IMR-90 (cell line): ENCODE measurements at regions not wholly inside any gene's neighbourhood (a gene's known extent, or its start where the extent isn't known, plus 50 kb on each side); places are given as distances from the start of the nearest gene placed in this dataset.

Source experiments
- ATAC-seq: fragments of 200-7000 bp; cut with Tn5 transposase; 2 replicates; pipeline ENCODE4 v1.9.1; 2020; ENCODE audit warnings: low read depth, mild to moderate bottlenecking, moderate library complexity
- BruUV-seq: library from RNA; stranded (reverse); fragments of 400-500 nt; replicated peaks from 2 replicates; lab custom pipeline; 2021; lab: Mats Ljungman, UMichigan
- CTCF ChIA-PET: fragments of 300-600 bp; formaldehyde crosslinking; extraction: SDS; loops from one replicate; lab custom pipeline; 2021; ENCODE audit warnings: antibody characterized with exemption; lab: Yijun Ruan, JAX
- POLR2A ChIA-PET: fragments of 300-600 bp; sonication (Branson Sonifier 250); formaldehyde crosslinking; loops from one replicate; lab custom pipeline; 2022; ENCODE audit warnings: antibody characterized with exemption; ENCODE audit not compliant: unreplicated experiment; lab: Charles Lee
- DNase-seq: peaks from one replicate; pipeline ENCODE4 v3.0.0; 2013
- H2AFZ ChIP-seq: replicated peaks from 2 replicates; pipeline ENCODE3; 2013; ENCODE audit warnings: low read length, mild to moderate bottlenecking; ENCODE audit not compliant: poor library complexity
- H2AK5ac ChIP-seq: 2 replicates; pipeline ENCODE4 v1.6.1; 2013; ENCODE audit warnings: low read depth, low read length, inconsistent platforms
- H2AK9ac ChIP-seq: replicated peaks from 2 replicates; pipeline ENCODE3; 2013; ENCODE audit warnings: mild to moderate bottlenecking, low read depth, low read length, moderate library complexity; ENCODE audit not compliant: poor library complexity
- H2BK120ac ChIP-seq: 2 replicates; pipeline ENCODE4 v1.6.1; 2013; ENCODE audit warnings: low read depth, low read length, inconsistent platforms
- H2BK15ac ChIP-seq: 3 replicates; pipeline ENCODE4 v1.6.1; 2013; ENCODE audit warnings: low read depth, low read length, inconsistent platforms
- H2BK20ac ChIP-seq: 2 replicates; pipeline ENCODE4 v1.6.1; 2013; ENCODE audit warnings: low read depth, mild to moderate bottlenecking, inconsistent platforms, low read length, moderate library complexity
- H2BK5ac ChIP-seq: 2 replicates; pipeline ENCODE4 v1.6.1; 2013; ENCODE audit warnings: mild to moderate bottlenecking, low read depth, low read length, inconsistent platforms; ENCODE audit not compliant: poor library complexity, severe bottlenecking
- H3K14ac ChIP-seq: replicated peaks from 2 replicates; pipeline ENCODE4 v1.6.1; 2013; ENCODE audit warnings: low read depth, low read length, inconsistent platforms
- H3K18ac ChIP-seq: 2 replicates; pipeline ENCODE4 v1.6.1; 2013; ENCODE audit warnings: low read depth, low read length, control low read depth
- H3K23ac ChIP-seq: 2 replicates; pipeline ENCODE4 v1.6.1; 2013; ENCODE audit warnings: low read depth, low read length, inconsistent platforms
- H3K27ac ChIP-seq: 2 replicates; pipeline ENCODE4 v1.5.1; 2013; ENCODE audit warnings: mild to moderate bottlenecking, control low read depth, low read length; ENCODE audit not compliant: insufficient read depth
- H3K27me3 ChIP-seq: 2 replicates; pipeline ENCODE4 v1.6.1; 2013; ENCODE audit warnings: low read length; ENCODE audit not compliant: control insufficient read depth, insufficient read depth
- H3K36me3 ChIP-seq: 2 replicates; pipeline ENCODE4 v1.6.1; 2013; ENCODE audit warnings: low read length, mixed read lengths; ENCODE audit not compliant: control insufficient read depth, insufficient read depth
- H3K4ac ChIP-seq: 2 replicates; pipeline ENCODE4 v1.6.1; 2013; ENCODE audit warnings: low read depth, low read length, inconsistent platforms
- H3K4me1 ChIP-seq: 2 replicates; pipeline ENCODE4 v1.6.1; 2013; ENCODE audit warnings: low read length, mixed read lengths; ENCODE audit not compliant: control insufficient read depth, insufficient read depth
- H3K4me2 ChIP-seq: 2 replicates; pipeline ENCODE4 v1.6.1; 2013; ENCODE audit warnings: low read depth, mild to moderate bottlenecking, control low read depth, low read length, moderate library complexity
- H3K4me3 ChIP-seq: 2 replicates; pipeline ENCODE4 v1.5.1; 2013; ENCODE audit warnings: low read depth, mild to moderate bottlenecking, control low read depth, low read length, moderate library complexity; ENCODE audit not compliant: insufficient read depth
- H3K56ac ChIP-seq: 2 replicates; pipeline ENCODE4 v1.6.1; 2013; ENCODE audit warnings: low read length, inconsistent platforms; ENCODE audit not compliant: insufficient read depth; ENCODE audit errors: extremely low read depth
- H3K79me1 ChIP-seq, 2 experiments: 2 replicates each; pipeline ENCODE4 v1.6.1; 2013; ENCODE audit warnings: low read length in 2 of 2, inconsistent platforms in 1 of 2, low read depth in 1 of 2
- H3K9ac ChIP-seq: 2 replicates; pipeline ENCODE4 v1.6.1; 2013; ENCODE audit warnings: low read depth, low read length, control low read depth
- H3K9me1 ChIP-seq: 2 replicates; pipeline ENCODE4 v1.6.1; 2013; ENCODE audit warnings: low read length, inconsistent platforms; ENCODE audit not compliant: insufficient read depth
- H3K9me3 ChIP-seq: 2 replicates; pipeline ENCODE4 v1.6.1; 2013; ENCODE audit warnings: low read length; ENCODE audit not compliant: control insufficient read depth, insufficient read depth
- H4K20me1 ChIP-seq: 2 replicates; pipeline ENCODE4 v1.6.1; 2013; ENCODE audit warnings: low read length, inconsistent platforms; ENCODE audit not compliant: insufficient read depth
- H4K5ac ChIP-seq: 2 replicates; pipeline ENCODE4 v1.6.1; 2013; ENCODE audit warnings: mild to moderate bottlenecking, low read depth, low read length, control low read depth
- H4K8ac ChIP-seq, 2 experiments: 2 replicates each; pipeline ENCODE4 v1.6.1; 2013; ENCODE audit warnings: low read depth in 2 of 2, low read length in 2 of 2, control low read depth in 1 of 2, inconsistent platforms in 1 of 2
- H4K91ac ChIP-seq: 2 replicates; pipeline ENCODE4 v1.6.1; 2013; ENCODE audit warnings: low read depth, low read length, inconsistent platforms; ENCODE audit not compliant: insufficient read depth
- CEBPB ChIP-seq: IDR thresholded peaks from 2 replicates; pipeline ENCODE4 v1.6.1; 2012; ENCODE audit warnings: low read depth, low read length, improper control_type of control experiment
- CTCF ChIP-seq: conservative IDR thresholded peaks from 2 replicates; pipeline ENCODE4 v1.5.1; 2012; ENCODE audit warnings: mild to moderate bottlenecking, low read depth, low read length, improper control_type of control experiment
- ELK1 ChIP-seq: fragments of 150-350 bp; IDR thresholded peaks from 2 replicates; pipeline ENCODE4 v1.6.1; 2016; ENCODE audit warnings: low read depth, mild to moderate bottlenecking, low read length, moderate library complexity, borderline replicate concordance
- MAZ ChIP-seq: IDR thresholded peaks from 2 replicates; pipeline ENCODE4 v1.6.1; 2012; ENCODE audit warnings: low read depth, mild to moderate bottlenecking, low read length, improper control_type of control experiment, moderate library complexity, borderline replicate concordance
- MXI1 ChIP-seq: IDR thresholded peaks from 2 replicates; pipeline ENCODE4 v1.6.1; 2012; ENCODE audit warnings: low read depth, mild to moderate bottlenecking, low read length, moderate library complexity, borderline replicate concordance
- POLR2A ChIP-seq: IDR thresholded peaks from 2 replicates; pipeline ENCODE4 v1.6.1; 2012; ENCODE audit warnings: mild to moderate bottlenecking, low read depth, low read length
- RAD21 ChIP-seq: IDR thresholded peaks from 2 replicates; pipeline ENCODE4 v1.6.1; 2012; ENCODE audit warnings: low read length, improper control_type of control experiment
- RCOR1 ChIP-seq: IDR thresholded peaks from 2 replicates; pipeline ENCODE4 v1.6.1; 2012; ENCODE audit warnings: mild to moderate bottlenecking, low read length, improper control_type of control experiment; ENCODE audit not compliant: insufficient replicate concordance
- RFX5 ChIP-seq: IDR thresholded peaks from 2 replicates; pipeline ENCODE4 v1.8.0; 2012; ENCODE audit warnings: low read depth, mild to moderate bottlenecking, low read length, moderate library complexity
- SMC3 ChIP-seq: fragments of 150-350 bp; IDR thresholded peaks from 2 replicates; pipeline ENCODE4 v1.6.1; 2016; ENCODE audit warnings: low read depth, mild to moderate bottlenecking, antibody characterized with exemption, low read length, moderate library complexity
- USF2 ChIP-seq: fragments of 150-350 bp; IDR thresholded peaks from 2 replicates; pipeline ENCODE4 v1.6.1; 2017; ENCODE audit warnings: mild to moderate bottlenecking, antibody characterized with exemption, low read length, low read depth
- WGBS, 2 experiments: methylation state at CpG; one replicate each; pipeline versions ENCODE4 v1.1.5 to v1.1.7; 2013; ENCODE audit warnings: missing lambda C conversion rate in 2 of 2; ENCODE audit not compliant: insufficient read length in 1 of 2; ENCODE audit errors: extremely low coverage in 2 of 2; 5-methylcytosine and 5-hydroxymethylcytosine counted together
- dilution Hi-C: fragments of 300-500 bp; cut with HindIII; formaldehyde crosslinking; loops from one replicate; pipeline ENCODE4 v1.14.3; 2018; ENCODE audit warnings: low sequenced_read_pairs; ENCODE audit not compliant: unreplicated experiment
- in situ Hi-C: fragments of 300-500 bp; cut with MboI; formaldehyde crosslinking; loops from 3 replicates; pipeline ENCODE4 v1.14.3; 2019; ENCODE audit warnings: low sequenced_read_pairs, inconsistent platforms, mixed read lengths
- intact Hi-C: fragments of 100-400 bp; cut with micrococcal nuclease; formaldehyde crosslinking; loops from 2 replicates; pipeline ENCODE4 v1.10.0; 2022

- H4K5ac ChIP-seq: no peak overlapping the region
- in situ Hi-C loops: loop anchor here (5.0 to 10.0 kb wide), 5 partner anchors 352 to 1119 kb away; no protein-coding TSS in a partner anchor
- H3K27me3 ChIP-seq: no peaks in the 10 kb centered on the region
- no peak overlapping the region for H3K23ac ChIP-seq
- no peaks in the 10 kb centered on the region for H3K36me3 ChIP-seq
- H2AK9ac ChIP-seq: no peak overlapping the region
- no peak overlapping the region for H2BK5ac ChIP-seq
- peak; percentile 58 for DNase-seq
- intact Hi-C loops: loop anchor here (1.0 to 5.0 kb wide), 5 partner anchors 327 to 629 kb away; no protein-coding TSS in a partner anchor
- no peak for TF ChIP-seq ELK1
- peak; percentile 91 for TF ChIP-seq RAD21
- TF ChIP-seq RCOR1: no peak
- no peak for TF ChIP-seq MXI1
- TF ChIP-seq CTCF: peak; percentile 80
- no peak for TF ChIP-seq USF2
- no peak for TF ChIP-seq RFX5
- peak; percentile 39; the same call in 1 of the 2 replicates for TF ChIP-seq POLR2A
- 0 out of 2 replicates have a peak, but pooled peaks have one; percentile 6 for TF ChIP-seq CEBPB
- peak; percentile 82 for TF ChIP-seq SMC3
- no peak for TF ChIP-seq MAZ
- no CpG with 5 or more reads among the region's 3 CpGs for whole genome bisulfite sequencing, 2 experiments
- ChIA-PET CTCF (interaction anchor here (0.6 to 1.3 kb wide), 9 partner anchors 11 to 608 kb away, joined by 3 to 4 read pairs (median 3); no protein-coding TSS in a partner anchor), POLR2A (interaction anchor here (0.6 kb wide), 1 partner anchor 187 kb away, joined by 4 read pairs; no protein-coding TSS in a partner anchor)
- H3K4me3 ChIP-seq: no peak overlapping the region
- H4K8ac ChIP-seq: no peak overlapping the region
- H3K9me1 ChIP-seq: no peaks in the 10 kb centered on the region
- H3K9ac ChIP-seq: no peak overlapping the region
- no peak overlapping the region for H3K4ac ChIP-seq
- ATAC-seq: peak; percentile 46
- no peak overlapping the region for H2AK5ac ChIP-seq
- no peaks in the 10 kb centered on the region; the same call in 1 of the 2 replicates for H3K4me1 ChIP-seq
- BruUV-seq: no TSS peak
- H3K18ac ChIP-seq: no peak overlapping the region
- no peak overlapping the region for H2AFZ ChIP-seq
- no peak overlapping the region for H2BK15ac ChIP-seq
- no peak overlapping the region for H2BK20ac ChIP-seq
- no peak overlapping the region for H4K91ac ChIP-seq
- no peak overlapping the region for H2BK120ac ChIP-seq
- no peaks in the 10 kb centered on the region for H4K20me1 ChIP-seq
- no peak overlapping the region for H3K27ac ChIP-seq
- H3K14ac ChIP-seq: no peak overlapping the region
- no peak overlapping the region for H3K4me2 ChIP-seq
- H3K9me3 ChIP-seq: no peaks in the 10 kb centered on the region
- H3K56ac ChIP-seq: no peak overlapping the region
- peaks cover 0 to 14% of the 10 kb centered on the region in 2 experiments; a peak in 2 of 4 replicates for H3K79me1 ChIP-seq
- dilution Hi-C loops: no loop called here
These were observed 300.2 kb downstream of the UTRN start for GRCh38 chr6:144585217-144585814.
